ENCODE measurements at regions not wholly inside any gene's neighbourhood (a gene's known extent, or its start where the extent isn't known, plus 50 kb on each side); places are given as distances from the start of the nearest gene placed in this dataset.

- no peaks in the 10 kb centered on the region for H3K9me3 ChIP-seq
- intact Hi-C loops (cut with DNase I): no loop called here
- no peak overlapping the region for H3K27ac ChIP-seq
- no peak overlapping the region for H3K4me3 ChIP-seq
- no peak for ATAC-seq
- WGBS, 2 donors: 62 to 70% methylated on average over 5 of the region's 5 CpGs
- no peaks in the 10 kb centered on the region for H3K36me3 ChIP-seq (replicated peaks in 1 of 2; ENCODE audit: insufficient read depth in 1 of 2, low read depth in 2 of 2)
- H3K27me3 ChIP-seq: no peaks in the 10 kb centered on the region
- H3K4me1 ChIP-seq: peaks cover 26% of the 10 kb centered on the region
- TF ChIP-seq POLR2A (IDR thresholded peaks at IDR 0.05): no peak
- TF ChIP-seq, protein P1, sequence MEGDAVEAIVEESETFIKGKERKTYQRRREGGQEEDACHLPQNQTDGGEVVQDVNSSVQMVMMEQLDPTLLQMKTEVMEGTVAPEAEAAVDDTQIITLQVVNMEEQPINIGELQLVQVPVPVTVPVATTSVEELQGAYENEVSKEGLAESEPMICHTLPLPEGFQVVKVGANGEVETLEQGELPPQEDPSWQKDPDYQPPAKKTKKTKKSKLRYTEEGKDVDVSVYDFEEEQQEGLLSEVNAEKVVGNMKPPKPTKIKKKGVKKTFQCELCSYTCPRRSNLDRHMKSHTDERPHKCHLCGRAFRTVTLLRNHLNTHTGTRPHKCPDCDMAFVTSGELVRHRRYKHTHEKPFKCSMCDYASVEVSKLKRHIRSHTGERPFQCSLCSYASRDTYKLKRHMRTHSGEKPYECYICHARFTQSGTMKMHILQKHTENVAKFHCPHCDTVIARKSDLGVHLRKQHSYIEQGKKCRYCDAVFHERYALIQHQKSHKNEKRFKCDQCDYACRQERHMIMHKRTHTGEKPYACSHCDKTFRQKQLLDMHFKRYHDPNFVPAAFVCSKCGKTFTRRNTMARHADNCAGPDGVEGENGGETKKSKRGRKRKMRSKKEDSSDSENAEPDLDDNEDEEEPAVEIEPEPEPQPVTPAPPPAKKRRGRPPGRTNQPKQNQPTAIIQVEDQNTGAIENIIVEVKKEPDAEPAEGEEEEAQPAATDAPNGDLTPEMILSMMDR (IDR thresholded peaks at IDR 0.05): no peak
- no peak for DNase-seq
These were observed 196.0 kb upstream of the TMEM72 start for GRCh38 chr10:44715136-44715535.

DNA sequence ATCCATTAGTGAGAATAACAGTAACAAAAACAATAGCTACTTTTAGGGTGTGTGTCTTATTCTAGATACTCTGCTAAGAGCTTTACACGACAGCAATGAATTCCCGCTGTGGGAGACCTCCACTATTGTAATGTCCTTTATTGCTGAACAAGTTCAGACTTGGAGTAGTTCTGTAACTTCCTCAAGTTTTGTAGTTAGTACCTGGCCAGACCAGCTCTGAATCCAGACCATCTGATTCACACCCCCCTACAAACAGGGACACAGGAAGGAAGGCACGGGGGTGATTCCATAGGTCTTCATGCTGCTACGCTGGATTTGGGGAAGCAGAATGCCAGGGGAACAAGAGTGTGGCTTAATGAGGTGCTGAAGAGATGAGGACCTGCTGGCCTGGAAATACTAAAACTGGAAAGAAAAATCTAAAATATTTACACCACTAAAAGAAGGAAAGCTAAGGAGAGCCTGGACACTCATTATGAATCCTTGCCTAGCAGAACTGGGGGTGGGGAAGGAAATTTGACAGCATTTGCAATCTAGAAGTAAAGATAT, 194.6 kb upstream of the TMEM72 start:
- Histone ChIP-seq H3K4me3 (no peak overlapping the region), H3K27me3 (no peaks in the 10 kb centered on the region), H3K27ac (no peak overlapping the region), H3K4me1 (peaks cover 24% of the 10 kb centered on the region), H3K36me3 (replicated peaks in 1 of 2; ENCODE audit: insufficient read depth in 1 of 2, low read depth in 2 of 2) (no peaks in the 10 kb centered on the region), H3K9me3 (no peaks in the 10 kb centered on the region)
- ATAC-seq (no peak), DNase-seq (no peak)
- TF ChIP-seq POLR2A (IDR thresholded peaks at IDR 0.05): no peak
- TF ChIP-seq, protein P1 (IDR thresholded peaks at IDR 0.05): no peak
- intact Hi-C loops (cut with DNase I): no loop called here
- WGBS, 2 donors: 81 to 85% methylated on average over 4 of the region's 4 CpGs

GRCh38 chr10:44723082-44723481, 188.1 kb upstream of the TMEM72 start:
- H3K27me3 ChIP-seq: no peaks in the 10 kb centered on the region
- no peaks in the 10 kb centered on the region for H3K36me3 ChIP-seq (replicated peaks in 1 of 2; ENCODE audit: insufficient read depth in 1 of 2, low read depth in 2 of 2)
- DNase-seq (no peak), ATAC-seq (no peak)
- intact Hi-C loops (cut with DNase I): no loop called here
- no peak overlapping the region for H3K27ac ChIP-seq
- 65 to 78% methylated on average over 3 of the region's 3 CpGs for WGBS, 2 donors
- H3K9me3 ChIP-seq: no peaks in the 10 kb centered on the region
- no peak for TF ChIP-seq POLR2A (IDR thresholded peaks at IDR 0.05)
- TF ChIP-seq, protein P1 (IDR thresholded peaks at IDR 0.05): no peak
- peaks cover 12% of the 10 kb centered on the region for H3K4me1 ChIP-seq
- H3K4me3 ChIP-seq: no peak overlapping the region

DNA sequence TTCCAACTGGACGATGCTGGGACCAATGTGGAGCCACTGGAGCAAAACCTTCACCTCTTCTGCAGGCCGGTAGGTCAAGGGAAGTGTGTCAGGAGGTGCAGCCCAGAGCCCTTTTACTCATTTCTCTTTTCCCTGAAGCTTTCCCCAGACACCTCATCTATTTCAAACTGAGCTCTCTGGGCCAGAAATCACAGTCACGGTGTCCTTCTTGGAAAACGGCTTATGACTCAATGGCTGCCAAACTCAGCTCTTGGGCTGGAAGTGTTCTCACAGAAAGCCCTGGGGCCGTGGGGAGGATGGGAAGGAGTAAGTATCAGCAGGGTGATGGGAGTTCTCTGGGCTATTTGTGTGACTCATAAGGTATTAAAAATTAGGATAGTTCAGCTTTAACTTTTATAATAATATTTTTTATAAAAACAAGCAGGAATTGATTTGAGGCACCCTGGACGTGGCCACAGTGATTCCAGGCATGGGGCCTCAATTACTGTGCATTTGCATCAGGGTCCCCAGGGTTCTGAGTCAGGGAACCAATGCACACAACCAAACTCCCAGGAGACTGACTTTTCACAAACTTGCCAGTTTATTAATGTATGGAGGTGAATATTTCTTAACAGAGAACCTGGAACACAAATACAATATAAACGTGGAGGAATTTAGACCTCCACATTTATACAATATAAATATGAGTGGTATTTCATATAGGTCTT, 187.4 kb upstream of the TMEM72 start:
- ATAC-seq (no peak), DNase-seq (peak in 1 of 4 donors; percentile 27)
- intact Hi-C loops (cut with DNase I): no loop called here
- H3K27ac ChIP-seq: no peak overlapping the region
- no peaks in the 10 kb centered on the region for H3K36me3 ChIP-seq (replicated peaks in 1 of 2; ENCODE audit: insufficient read depth in 1 of 2, low read depth in 2 of 2)
- WGBS, 2 donors: 70 to 73% methylated on average over 7 of the region's 7 CpGs
- no peak for TF ChIP-seq POLR2A (IDR thresholded peaks at IDR 0.05)
- TF ChIP-seq, protein P1 (IDR thresholded peaks at IDR 0.05): no peak
- H3K4me3 ChIP-seq: no peak overlapping the region
- peaks cover 12% of the 10 kb centered on the region for H3K4me1 ChIP-seq
- no peaks in the 10 kb centered on the region for H3K27me3 ChIP-seq
- no peaks in the 10 kb centered on the region for H3K9me3 ChIP-seq

Measured in body of pancreas (tissue), 4 donors.